HG02943 (cell line): ENCODE measurements at regions not wholly inside any gene's neighbourhood (a gene's known extent, or its start where the extent isn't known, plus 50 kb on each side); places are given as distances from the start of the nearest gene placed in this dataset.

Experiments
- ATAC-seq: cut with Tn5 transposase; IDR thresholded peaks from one replicate; pipeline ENCODE4 v1.9.1; 2021; ENCODE audit warnings: mild to moderate bottlenecking, low read depth, moderate library complexity; ENCODE audit not compliant: unreplicated experiment

DNA sequence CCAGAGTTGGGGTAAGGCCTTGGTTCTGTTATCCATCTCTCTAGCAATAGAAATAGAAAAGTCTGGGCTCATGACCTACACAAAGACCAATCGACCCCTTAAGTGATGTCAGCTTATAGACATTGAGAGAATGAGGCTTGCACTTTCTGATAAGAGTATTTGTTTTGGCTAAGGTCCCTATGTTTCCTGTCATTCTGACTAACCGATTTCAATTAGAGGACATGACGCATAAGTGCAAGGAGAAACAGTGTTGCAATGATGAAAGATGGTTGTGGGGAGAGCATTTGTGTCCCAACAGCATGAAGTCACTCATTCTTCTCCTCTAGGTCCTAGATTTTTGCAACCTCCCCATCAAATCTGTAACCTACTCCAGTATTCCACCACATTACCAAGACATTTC lies 255.1 kb downstream of the MAT2B start:
- no peak for ATAC-seq

GRCh38 chr5:163766936-163767670 lies 261.7 kb downstream of the MAT2B start:
- no peak for ATAC-seq

DNA sequence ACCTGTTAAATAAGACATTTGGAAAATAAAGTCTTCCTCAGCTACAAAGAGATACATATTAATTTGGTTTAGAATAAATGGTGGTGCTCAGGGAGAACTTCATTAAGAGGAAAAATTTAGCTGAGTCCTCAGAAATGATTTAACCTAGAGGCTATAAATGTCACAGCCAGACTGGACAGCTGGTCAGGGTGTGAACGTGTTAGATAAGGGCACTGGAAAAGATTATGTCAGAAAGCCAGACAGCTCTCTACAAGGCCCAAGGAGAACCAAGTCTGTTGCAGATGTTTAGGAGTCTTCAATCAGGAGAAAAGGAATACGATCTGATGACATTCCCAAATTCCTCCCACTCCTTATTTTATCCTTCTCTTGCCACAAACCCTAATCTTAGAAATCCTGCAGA lies 265.2 kb downstream of the MAT2B start:
- ATAC-seq = no peak

GRCh38 chr5:163772241-163772640 lies 266.8 kb downstream of the MAT2B start:
- ATAC-seq = no peak

- no peak for ATAC-seq
Observed at GRCh38 chr5:163772644-163773043, 267.2 kb downstream of the MAT2B start.

DNA sequence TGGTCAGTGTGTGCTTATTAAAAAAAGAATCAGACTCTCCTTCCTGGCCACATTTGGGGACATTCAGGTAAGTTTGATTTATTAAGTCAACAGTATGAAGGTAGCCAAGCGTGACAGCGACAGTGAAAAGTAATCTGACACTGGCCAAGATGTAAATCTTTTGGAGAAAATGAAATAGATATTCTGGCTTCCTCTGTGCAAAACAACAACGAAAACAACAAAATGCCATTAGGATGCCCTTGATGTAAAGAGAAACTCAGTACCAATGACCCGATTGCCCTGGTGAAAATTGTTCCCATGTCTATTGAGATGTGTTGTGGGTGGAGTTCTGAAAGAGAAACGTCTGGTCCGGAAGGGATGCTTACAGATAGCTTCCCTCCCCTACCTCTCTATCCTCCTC lies 267.8 kb downstream of the MAT2B start:
- no peak for ATAC-seq

DNA sequence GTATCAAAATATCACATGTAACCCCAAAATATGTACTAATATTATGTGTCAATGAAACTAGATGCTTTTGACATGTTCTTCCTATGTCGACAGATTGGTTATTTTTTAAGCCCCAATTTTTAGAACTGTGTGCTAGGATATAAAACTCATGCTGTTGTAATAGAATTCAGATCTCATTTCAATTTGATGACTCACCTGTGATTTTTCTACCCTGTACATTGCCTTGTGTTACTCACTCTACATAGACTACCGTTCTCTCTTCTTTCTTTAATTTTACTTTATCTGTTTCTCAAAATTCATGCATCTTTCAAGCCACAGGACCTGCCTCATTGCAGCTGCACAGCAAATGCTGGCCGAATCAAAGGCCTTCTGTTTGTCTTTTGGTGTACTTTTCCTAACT lies 284.5 kb downstream of the MAT2B start:
- no peak for ATAC-seq

GRCh38 chr5:163790497-163790896 lies 285.1 kb downstream of the MAT2B start:
- ATAC-seq = no peak

DNA sequence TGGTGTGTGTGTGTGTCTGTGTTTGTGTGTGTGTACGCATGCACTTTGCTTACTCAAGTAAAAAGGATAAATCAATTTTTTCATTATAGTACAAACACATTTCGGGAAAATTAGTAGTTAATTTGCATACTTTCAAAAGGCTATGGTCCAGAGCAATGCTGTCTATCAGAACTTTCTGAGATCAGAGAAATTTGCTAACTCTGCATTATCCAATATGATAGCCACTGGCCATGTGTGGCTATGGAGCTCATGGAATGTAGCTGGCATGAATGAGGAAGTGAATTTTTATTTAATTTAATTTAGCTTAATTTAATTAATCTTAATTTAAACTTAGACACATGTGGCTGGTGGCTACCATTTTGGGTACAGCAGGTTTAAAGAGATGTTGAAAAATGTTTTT lies 289.6 kb downstream of the MAT2B start:
- no peak for ATAC-seq

- ATAC-seq = no peak
Observed at GRCh38 chr5:163807781-163808180, 302.4 kb downstream of the MAT2B start.

DNA sequence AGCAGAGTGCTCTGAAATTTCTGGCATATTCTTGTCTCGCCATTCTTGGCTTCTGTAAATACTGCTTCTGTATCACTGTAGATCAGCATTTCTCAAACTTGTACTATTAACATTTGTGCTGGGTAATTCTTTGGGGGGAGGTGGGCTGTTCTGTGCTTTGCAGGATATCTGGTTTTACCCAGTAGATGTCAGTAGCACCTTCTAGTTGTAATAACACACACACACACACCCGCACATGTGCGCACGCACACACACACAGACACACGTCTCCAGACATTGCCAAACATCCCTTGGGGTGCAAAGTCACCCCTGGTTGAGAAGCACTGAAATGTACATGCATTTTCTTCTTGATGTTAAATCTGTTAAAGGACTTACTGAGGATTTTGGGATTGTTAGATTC lies 304.1 kb downstream of the MAT2B start:
- ATAC-seq = no peak

DNA sequence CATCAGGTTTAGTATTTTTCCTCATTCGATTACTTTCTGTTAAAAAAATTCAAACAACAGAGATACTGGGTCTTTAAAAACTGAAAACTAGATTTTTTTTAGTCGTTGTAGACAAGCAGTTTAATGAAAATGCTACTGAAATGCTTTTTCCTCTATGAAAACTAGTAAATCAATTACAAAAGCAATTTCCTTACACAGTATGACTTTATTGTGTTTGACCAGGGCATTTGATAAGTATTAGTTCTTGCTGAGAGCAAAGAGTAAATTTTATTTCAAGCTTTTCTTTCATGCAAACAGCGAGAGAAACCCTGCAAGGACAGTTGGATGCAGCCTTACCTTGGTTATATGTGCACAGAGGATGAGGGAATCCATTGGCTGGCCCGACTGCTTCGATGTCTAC lies 308.5 kb downstream of the MAT2B start:
- ATAC-seq = no peak

- no peak for ATAC-seq
Observed at GRCh38 chr5:163815240-163815791, 309.9 kb downstream of the MAT2B start.

DNA sequence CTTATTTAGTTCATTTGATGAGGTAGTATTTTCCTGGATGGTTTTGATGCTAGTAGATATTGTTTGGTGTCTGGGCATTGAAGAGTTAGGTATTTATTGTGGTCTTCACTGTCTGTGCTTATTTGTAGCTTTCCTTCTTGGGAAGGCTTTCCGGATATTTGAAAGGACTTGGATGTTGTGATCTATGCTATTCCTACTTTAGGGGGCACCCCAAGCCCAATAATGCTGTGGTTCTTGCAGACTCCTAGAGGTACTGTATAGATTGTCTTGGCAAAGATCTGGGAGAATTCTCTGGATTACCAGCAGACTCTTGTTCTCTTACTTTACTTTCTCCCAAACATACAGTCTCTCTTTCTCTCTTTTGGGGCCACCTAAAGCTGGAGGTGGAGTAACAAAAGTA lies 315.7 kb downstream of the MAT2B start:
- ATAC-seq = no peak

GRCh38 chr5:163822548-163822947 lies 317.1 kb downstream of the MAT2B start:
- no peak for ATAC-seq

- ATAC-seq = no peak
Observed at GRCh38 chr5:163825661-163826060, 320.2 kb downstream of the MAT2B start.

GRCh38 chr5:163826201-163826600 lies 320.8 kb downstream of the MAT2B start:
- no peak for ATAC-seq

DNA sequence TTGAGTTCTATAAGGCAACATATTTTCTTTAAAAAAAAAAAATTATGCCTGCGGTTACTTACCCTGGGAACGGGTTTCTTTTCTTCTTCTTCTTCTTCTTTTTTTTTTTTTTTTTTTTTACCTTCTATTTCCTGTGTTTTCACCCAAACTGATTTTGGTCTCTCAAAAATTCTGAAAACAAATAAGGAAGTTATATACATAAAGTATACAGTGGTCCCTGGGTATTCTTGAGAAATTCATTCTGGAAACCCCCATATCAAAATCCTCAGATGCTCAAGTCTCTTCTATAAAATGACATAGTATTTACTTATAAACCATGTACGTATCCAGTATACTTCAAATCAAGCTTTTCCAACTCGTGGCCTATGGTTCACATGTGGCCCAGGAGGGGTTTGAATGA lies 326.7 kb downstream of the MAT2B start:
- no peak for ATAC-seq

GRCh38 chr5:163838738-163839137 lies 333.3 kb downstream of the MAT2B start:
- no peak for ATAC-seq

GRCh38 chr5:163846512-163846911 lies 341.1 kb downstream of the MAT2B start:
- ATAC-seq = no peak

GRCh38 chr5:163855754-163856153 lies 350.3 kb downstream of the MAT2B start:
- no peak for ATAC-seq

GRCh38 chr5:163861670-163862069 lies 356.3 kb downstream of the MAT2B start:
- no peak for ATAC-seq

GRCh38 chr5:163867324-163867723 lies 361.9 kb downstream of the MAT2B start:
- no peak for ATAC-seq
